Stimulated activated CD8-positive, alpha-beta memory T cell treated with anti-CD3 and anti-CD28 coated beads, Interleukin-4, amount 100 ng/mL, for 48 hours (primary cell): ENCODE measurements at regions not wholly inside any gene's neighbourhood (a gene's known extent, or its start where the extent isn't known, plus 50 kb on each side); places are given as distances from the start of the nearest gene placed in this dataset.

Experiments used
- DNase-seq: peaks from one replicate; pipeline ENCODE4 v3.0.0-alpha.2; 2020

- DNase-seq = no peak
These were observed 294.2 kb upstream of the SALL1 start for GRCh38 chr16:51445250-51445649.

- no peak for DNase-seq
These were observed 292.9 kb upstream of the SALL1 start for GRCh38 chr16:51443934-51444333.

GRCh38 chr16:51442141-51442870, 291.2 kb upstream of the SALL1 start:
- DNase-seq = no peak

- no peak for DNase-seq
These were observed 289.2 kb upstream of the SALL1 start for GRCh38 chr16:51440131-51440889.

- DNase-seq = no peak
These were observed 288.2 kb upstream of the SALL1 start for GRCh38 chr16:51439271-51439670.

- DNase-seq = no peak
These were observed 285.7 kb upstream of the SALL1 start for GRCh38 chr16:51436742-51437141.

- DNase-seq = no peak
These were observed 283.6 kb upstream of the SALL1 start for GRCh38 chr16:51434567-51435198.

- DNase-seq = no peak
These were observed 282.5 kb upstream of the SALL1 start for GRCh38 chr16:51433599-51433998.

GRCh38 chr16:51431517-51432241, 280.6 kb upstream of the SALL1 start:
- DNase-seq = no peak

GRCh38 chr16:51430716-51431369, 279.8 kb upstream of the SALL1 start:
- DNase-seq = no peak

- no peak for DNase-seq
These were observed 278.0 kb upstream of the SALL1 start for GRCh38 chr16:51429041-51429440.

- no peak for DNase-seq
These were observed 276.0 kb upstream of the SALL1 start for GRCh38 chr16:51427085-51427484.

GRCh38 chr16:51426276-51426675, 275.2 kb upstream of the SALL1 start:
- DNase-seq = no peak

GRCh38 chr16:51420247-51420646, 269.2 kb upstream of the SALL1 start:
- no peak for DNase-seq

- no peak for DNase-seq
These were observed 268.7 kb upstream of the SALL1 start for GRCh38 chr16:51419768-51420167.

- no peak for DNase-seq
These were observed 267.2 kb upstream of the SALL1 start for GRCh38 chr16:51418258-51418657.

GRCh38 chr16:51416926-51417325, 265.9 kb upstream of the SALL1 start:
- DNase-seq = no peak

- DNase-seq = no peak
These were observed 259.1 kb upstream of the SALL1 start for GRCh38 chr16:51410125-51410524.

GRCh38 chr16:51409001-51409675, 258.1 kb upstream of the SALL1 start:
- no peak for DNase-seq

- DNase-seq = no peak
These were observed 257.3 kb upstream of the SALL1 start for GRCh38 chr16:51408357-51408756.

GRCh38 chr16:51407921-51408320, 256.9 kb upstream of the SALL1 start:
- no peak for DNase-seq

- DNase-seq = no peak
These were observed 256.1 kb upstream of the SALL1 start for GRCh38 chr16:51407199-51407598.
